Thyroid gland (tissue), 4 donors: ENCODE measurements at regions not wholly inside any gene's neighbourhood (a gene's known extent, or its start where the extent isn't known, plus 50 kb on each side); places are given as distances from the start of the nearest gene placed in this dataset.
"Not testable (repeated sequence)": the region's sequence is repeated elsewhere in the genome, so short reads cannot be mapped to it uniquely, and the experiment has no call there.

Experiments
- DNase-seq, 2 donors: peaks; one replicate each; pipeline ENCODE4 v3.0.0-alpha.2; 2019
- H3K27ac ChIP-seq, 3 donors: fragments of 200-600 bp; sonication (generic); 1 replicate in 2 of 3; 2 replicates in 1 of 3; pipeline ENCODE4 v1.5.1; 2016 to 2019; ENCODE audit warnings: mild to moderate bottlenecking in 1 of 3, moderate library complexity in 1 of 3
- H3K27me3 ChIP-seq: fragments of 200-600 bp; sonication (generic); one replicate; pipeline ENCODE4 v1.5.1; 2019
- H3K36me3 ChIP-seq, 2 donors: fragments of 200-600 bp; sonication (generic); one replicate each; pipeline ENCODE4 v1.5.1; 2016 to 2019
- H3K4me1 ChIP-seq, 2 donors: fragments of 200-600 bp; sonication (generic); one replicate each; pipeline ENCODE4 v1.5.1; 2017 to 2019
- H3K4me3 ChIP-seq, 3 donors: fragments of 200-600 bp; sonication (generic); replicated peaks in 1 of 3; 1 replicate in 2 of 3; 2 replicates in 1 of 3; pipeline ENCODE4 v1.5.1; 2016; ENCODE audit warnings: mild to moderate bottlenecking in 1 of 3
- H3K9me3 ChIP-seq: fragments of 200-600 bp; sonication (generic); one replicate; pipeline ENCODE4 v1.5.1; 2017
- POLR2A ChIP-seq, 2 donors: fragments of 450-650 bp; IDR thresholded peaks; one replicate each; pipeline ENCODE4 v1.6.1; 2017; ENCODE audit warnings: antibody characterized with exemption in 2 of 2, mild to moderate bottlenecking in 2 of 2, moderate library complexity in 1 of 2
- WGBS, 2 donors: methylation state at CpG; one replicate each; pipeline ENCODE4 v1.1.5; 2017; 5-methylcytosine and 5-hydroxymethylcytosine counted together
- intact Hi-C: fragments of 100-400 bp; cut with DNase I; formaldehyde crosslinking; loops from one replicate; pipeline ENCODE4 v1.15.1; 2023
- TF ChIP-seq, protein P1 (sequence below), 6 experiments: fragments of 200-600 bp in 3 of 6; fragments of 450-650 bp in 3 of 6; sonication (generic) in 3 of 6; IDR thresholded peaks; one replicate each; pipeline ENCODE4 v1.5.1; 2016 to 2019; ENCODE audit warnings: antibody characterized with exemption in 6 of 6, mild to moderate bottlenecking in 2 of 6, inconsistent platforms in 1 of 6, moderate library complexity in 1 of 6

DNA sequence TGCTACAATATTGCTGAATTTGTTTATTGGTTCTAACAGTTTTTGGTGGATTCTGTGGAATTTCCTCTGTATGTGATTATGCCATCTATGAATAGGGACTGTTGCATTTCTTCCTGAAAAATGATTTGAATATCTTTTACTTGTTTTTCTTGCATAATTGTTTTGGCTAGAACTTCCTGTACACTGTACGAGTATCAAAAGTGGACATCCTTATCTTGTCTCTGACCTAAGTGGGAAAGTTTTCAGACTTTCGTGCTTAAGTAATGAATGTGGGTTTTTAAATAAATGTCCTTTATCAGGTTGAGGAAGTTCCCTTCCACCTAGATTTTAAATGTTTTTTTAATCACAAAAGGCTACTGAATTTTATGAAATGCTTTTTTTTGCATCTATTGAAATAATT is 203.8 kb upstream of the ATP10A start:
- no peak for DNase-seq
- intact Hi-C loops, result no loop called here
- H3K9me3 ChIP-seq, result no peaks in the 10 kb centered on the region
- H3K4me3 ChIP-seq, result no peak overlapping the region
- no peak overlapping the region for H3K27ac ChIP-seq
- no peaks in the 10 kb centered on the region for H3K27me3 ChIP-seq
- no peaks in the 10 kb centered on the region for H3K4me1 ChIP-seq
- TF ChIP-seq, protein P1, sequence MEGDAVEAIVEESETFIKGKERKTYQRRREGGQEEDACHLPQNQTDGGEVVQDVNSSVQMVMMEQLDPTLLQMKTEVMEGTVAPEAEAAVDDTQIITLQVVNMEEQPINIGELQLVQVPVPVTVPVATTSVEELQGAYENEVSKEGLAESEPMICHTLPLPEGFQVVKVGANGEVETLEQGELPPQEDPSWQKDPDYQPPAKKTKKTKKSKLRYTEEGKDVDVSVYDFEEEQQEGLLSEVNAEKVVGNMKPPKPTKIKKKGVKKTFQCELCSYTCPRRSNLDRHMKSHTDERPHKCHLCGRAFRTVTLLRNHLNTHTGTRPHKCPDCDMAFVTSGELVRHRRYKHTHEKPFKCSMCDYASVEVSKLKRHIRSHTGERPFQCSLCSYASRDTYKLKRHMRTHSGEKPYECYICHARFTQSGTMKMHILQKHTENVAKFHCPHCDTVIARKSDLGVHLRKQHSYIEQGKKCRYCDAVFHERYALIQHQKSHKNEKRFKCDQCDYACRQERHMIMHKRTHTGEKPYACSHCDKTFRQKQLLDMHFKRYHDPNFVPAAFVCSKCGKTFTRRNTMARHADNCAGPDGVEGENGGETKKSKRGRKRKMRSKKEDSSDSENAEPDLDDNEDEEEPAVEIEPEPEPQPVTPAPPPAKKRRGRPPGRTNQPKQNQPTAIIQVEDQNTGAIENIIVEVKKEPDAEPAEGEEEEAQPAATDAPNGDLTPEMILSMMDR (IDR thresholded peaks at IDR 0.05), result no peak
- no peak for TF ChIP-seq POLR2A (IDR thresholded peaks at IDR 0.05)
- no peaks in the 10 kb centered on the region for H3K36me3 ChIP-seq
- 67 to 71% methylated on average over 2 of the region's 2 CpGs for WGBS, 2 donors

DNA sequence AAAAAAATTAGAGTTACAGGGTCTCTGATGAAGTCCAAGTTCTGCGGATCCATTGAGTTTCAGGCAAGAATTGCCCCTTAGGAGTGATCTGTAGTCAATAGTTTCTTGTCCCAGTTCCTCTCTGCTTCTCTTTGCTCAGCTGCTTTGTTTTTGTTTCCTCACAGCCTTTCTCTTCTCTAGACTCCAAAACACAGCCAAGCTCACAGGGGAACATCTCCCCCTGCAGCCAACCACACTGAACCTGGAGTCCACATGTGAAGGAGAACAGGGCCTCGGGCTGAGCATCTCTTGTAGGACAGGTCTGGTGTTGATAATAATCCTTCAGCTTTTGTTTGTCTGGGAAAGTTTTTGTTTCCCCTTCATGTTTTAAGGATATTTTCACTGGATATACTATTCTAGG is 202.6 kb upstream of the ATP10A start:
- WGBS, 2 donors, result 71 to 81% methylated on average over 2 of the region's 2 CpGs

DNA sequence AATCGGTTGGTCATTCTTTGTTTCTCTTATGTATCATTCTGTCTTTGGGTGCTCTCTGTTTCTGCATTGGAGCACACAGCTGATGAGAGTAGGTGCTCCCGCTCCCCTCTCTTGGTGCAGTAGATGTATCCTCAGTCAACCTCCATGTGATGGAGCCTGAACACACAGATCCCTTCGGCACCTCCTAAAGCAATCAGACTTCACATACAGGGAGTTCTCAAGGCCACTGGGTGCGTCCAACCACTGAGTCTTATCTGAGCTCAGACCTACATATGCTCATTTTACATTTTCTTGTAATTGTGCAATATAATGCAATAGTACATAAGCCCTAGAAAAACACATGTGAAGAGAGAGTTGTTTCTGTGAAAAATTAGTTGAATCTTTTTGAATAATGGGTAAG is 198.1 kb upstream of the ATP10A start:
- intact Hi-C loops, result no loop called here
- no peaks in the 10 kb centered on the region for H3K9me3 ChIP-seq
- no peak overlapping the region for H3K27ac ChIP-seq
- TF ChIP-seq POLR2A (IDR thresholded peaks at IDR 0.05), result no peak
- TF ChIP-seq, protein P1 (IDR thresholded peaks at IDR 0.05), result no peak
- no peaks in the 10 kb centered on the region for H3K36me3 ChIP-seq
- 83 to 89% methylated on average over 4 of the region's 4 CpGs for whole genome bisulfite sequencing, 2 donors
- no peaks in the 10 kb centered on the region for H3K27me3 ChIP-seq
- H3K4me1 ChIP-seq, result no peaks in the 10 kb centered on the region
- H3K4me3 ChIP-seq, result no peak overlapping the region
- DNase-seq, result no peak

More for the DNA sequence above, 202.6 kb upstream of the ATP10A start:
- DNase-seq, result no peak
- intact Hi-C loops, result no loop called here
- no peak overlapping the region for H3K27ac ChIP-seq
- no peaks in the 10 kb centered on the region for H3K9me3 ChIP-seq
- no peak for TF ChIP-seq POLR2A (IDR thresholded peaks at IDR 0.05)
- TF ChIP-seq, protein P1 (IDR thresholded peaks at IDR 0.05), result no peak
- H3K27me3 ChIP-seq, result no peaks in the 10 kb centered on the region
- H3K36me3 ChIP-seq, result no peaks in the 10 kb centered on the region
- no peaks in the 10 kb centered on the region for H3K4me1 ChIP-seq
- H3K4me3 ChIP-seq, result no peak overlapping the region

DNA sequence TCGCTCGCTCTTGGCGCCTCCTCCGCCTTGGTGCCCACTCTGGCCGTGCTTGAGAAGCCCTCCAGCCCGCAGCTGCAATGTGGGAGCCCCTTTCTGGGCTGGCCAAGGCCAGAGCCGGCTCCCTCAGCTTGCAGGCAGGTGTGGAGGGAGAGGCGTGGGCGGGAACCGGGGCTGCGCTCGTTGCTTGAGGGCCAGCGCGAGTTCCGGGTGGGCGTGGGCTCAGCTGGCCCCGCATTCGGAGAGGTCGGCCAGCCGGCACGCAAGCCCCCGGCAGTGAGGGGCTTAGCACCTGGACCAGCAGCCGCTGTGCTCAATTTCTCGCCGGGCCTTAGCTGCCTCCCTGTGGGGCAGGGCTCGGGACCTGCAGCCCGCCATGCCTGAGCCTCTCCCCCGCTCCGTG is 193.6 kb upstream of the ATP10A start:
- H3K27me3 ChIP-seq, H3K4me1 ChIP-seq, intact Hi-C loops, H3K36me3 ChIP-seq, H3K27ac ChIP-seq, H3K4me3 ChIP-seq, H3K9me3 ChIP-seq, DNase-seq: not testable (repeated sequence)
- WGBS, 2 donors, result 94 to 97% methylated on average over 11 to 20 of the region's 29 CpGs

DNA sequence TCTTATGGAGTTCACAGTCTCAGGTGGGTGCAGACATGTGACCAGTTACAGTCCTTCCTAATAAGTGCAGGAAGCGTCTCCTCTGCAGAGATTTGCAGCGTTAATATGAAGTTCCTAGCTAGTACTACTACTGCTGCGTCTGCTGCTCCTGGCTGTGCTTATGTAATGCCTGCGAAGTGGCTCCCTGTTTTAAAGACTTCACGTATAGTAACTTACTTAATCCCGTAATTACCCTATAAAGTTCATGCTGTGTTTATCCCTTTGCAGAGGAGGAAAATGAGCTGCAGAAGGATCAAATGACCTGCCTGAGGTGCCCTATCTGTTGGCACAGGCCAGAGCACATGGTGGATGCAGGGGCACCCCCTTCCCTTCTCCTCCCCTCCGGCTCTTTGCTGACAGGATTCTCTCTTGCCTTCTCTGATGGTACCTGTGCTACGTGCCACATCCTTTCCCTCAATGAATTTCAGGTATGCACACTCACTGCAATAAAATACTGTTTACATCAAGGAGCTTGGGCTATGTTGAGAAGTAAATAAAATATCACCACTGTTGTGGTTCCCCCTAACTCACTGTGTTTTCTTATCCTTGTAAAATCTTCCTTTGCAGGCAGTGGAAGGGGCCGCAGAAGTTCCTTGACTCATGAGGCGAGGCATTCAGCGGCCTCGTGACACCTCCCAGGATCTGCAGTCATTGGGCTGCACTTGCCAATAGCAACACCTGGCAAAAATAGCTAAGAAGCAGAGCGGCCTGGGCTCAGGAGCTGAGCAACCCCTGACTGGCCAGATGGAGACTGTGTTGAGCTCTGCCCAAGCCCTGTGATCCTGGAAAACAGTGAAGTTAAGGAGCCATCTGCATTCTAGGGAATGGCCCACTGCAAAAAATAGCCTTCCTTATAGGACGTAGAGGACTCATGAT is 188.9 kb upstream of the ATP10A start:
- H3K27me3 ChIP-seq, result no peaks in the 10 kb centered on the region
- no peak overlapping the region for H3K27ac ChIP-seq
- H3K36me3 ChIP-seq, result no peaks in the 10 kb centered on the region
- no peaks in the 10 kb centered on the region for H3K4me1 ChIP-seq
- intact Hi-C loops, result no loop called here
- no peaks in the 10 kb centered on the region for H3K9me3 ChIP-seq
- TF ChIP-seq POLR2A (IDR thresholded peaks at IDR 0.05), result no peak
- TF ChIP-seq, protein P1 (IDR thresholded peaks at IDR 0.05), result no peak
- 66 to 72% methylated on average over 14 of the region's 14 CpGs for WGBS, 2 donors
- H3K4me3 ChIP-seq, result no peak overlapping the region
- no peak for DNase-seq
